ENCODE measurements at regions not wholly inside any gene's neighbourhood (a gene's known extent, or its start where the extent isn't known, plus 50 kb on each side); places are given as distances from the start of the nearest gene placed in this dataset.

DNA sequence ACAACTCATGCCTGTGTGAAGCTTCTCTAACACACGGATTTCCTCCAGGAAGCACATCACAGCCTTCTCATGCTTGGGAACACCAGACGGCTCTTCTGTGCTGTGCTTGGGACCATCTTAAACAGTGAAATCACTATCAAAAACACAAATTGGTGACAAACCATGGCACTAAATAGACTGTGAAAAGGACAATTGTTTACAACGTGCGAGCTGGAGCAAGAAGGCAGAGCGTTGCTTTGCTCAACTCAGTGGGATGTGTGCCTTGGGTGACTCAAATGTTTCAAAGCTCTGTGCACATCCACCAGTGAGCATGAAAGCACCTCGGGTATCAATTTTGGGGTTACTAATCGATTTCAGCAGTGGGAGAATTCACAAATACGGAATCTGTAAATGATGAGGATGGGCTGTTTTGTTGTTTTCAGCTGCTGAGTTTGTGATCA lies 182.4 kb upstream of the ARL4C start:
- Histone ChIP-seq H3K36me3 (ENCODE audit: control insufficient read depth in 2 of 2, insufficient read depth in 2 of 2, low read length in 2 of 2) (no peaks in the 10 kb centered on the region), H3K4me3 (ENCODE audit: low read length in 2 of 2) (no peak overlapping the region), H3K9ac (ENCODE audit: low read depth in 1 of 2, low read length in 2 of 2) (no peak overlapping the region), H3K27me3 (ENCODE audit: control insufficient read depth in 2 of 2, insufficient read depth in 2 of 2, low read length in 2 of 2) (no peaks in the 10 kb centered on the region), H3K4me1 (ENCODE audit: control insufficient read depth in 2 of 2, insufficient read depth in 2 of 2, low read length in 2 of 2) (no peaks in the 10 kb centered on the region), H3K27ac (ENCODE audit: low read depth in 2 of 2, low read length in 2 of 2) (no peak overlapping the region), H3K9me3 (ENCODE audit: control insufficient read depth in 2 of 2, low read length in 2 of 2) (no peaks in the 10 kb centered on the region)

DNA sequence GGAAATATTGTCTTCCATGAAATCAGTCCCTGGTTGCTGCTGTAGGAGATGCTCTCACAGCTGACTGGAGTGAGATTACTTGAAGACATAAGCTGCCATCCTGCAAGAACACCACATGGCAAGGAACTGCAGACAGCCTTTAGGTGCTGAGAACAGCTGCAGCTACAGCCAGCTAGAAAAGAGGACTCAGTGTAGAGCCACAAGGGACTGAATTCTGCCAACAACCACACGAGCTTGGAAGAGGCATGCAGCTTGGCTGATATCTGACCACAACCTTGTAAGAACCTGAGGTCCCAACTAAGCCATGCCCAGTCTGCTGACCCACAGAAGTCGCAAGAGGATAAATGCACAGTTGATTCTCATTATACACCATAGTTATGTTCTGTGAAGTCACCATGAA lies 181.8 kb upstream of the ARL4C start:
- Histone ChIP-seq H3K4me3 (ENCODE audit: low read length in 2 of 2) (no peak overlapping the region), H3K9ac (ENCODE audit: low read depth in 1 of 2, low read length in 2 of 2) (no peak overlapping the region), H3K27me3 (ENCODE audit: control insufficient read depth in 2 of 2, insufficient read depth in 2 of 2, low read length in 2 of 2) (peaks cover 0 to 2% of the 10 kb centered on the region in 2 donors), H3K4me1 (ENCODE audit: control insufficient read depth in 2 of 2, insufficient read depth in 2 of 2, low read length in 2 of 2) (no peaks in the 10 kb centered on the region), H3K36me3 (ENCODE audit: control insufficient read depth in 2 of 2, insufficient read depth in 2 of 2, low read length in 2 of 2) (no peaks in the 10 kb centered on the region), H3K9me3 (ENCODE audit: control insufficient read depth in 2 of 2, low read length in 2 of 2) (no peaks in the 10 kb centered on the region), H3K27ac (ENCODE audit: low read depth in 2 of 2, low read length in 2 of 2) (no peak overlapping the region)

DNA sequence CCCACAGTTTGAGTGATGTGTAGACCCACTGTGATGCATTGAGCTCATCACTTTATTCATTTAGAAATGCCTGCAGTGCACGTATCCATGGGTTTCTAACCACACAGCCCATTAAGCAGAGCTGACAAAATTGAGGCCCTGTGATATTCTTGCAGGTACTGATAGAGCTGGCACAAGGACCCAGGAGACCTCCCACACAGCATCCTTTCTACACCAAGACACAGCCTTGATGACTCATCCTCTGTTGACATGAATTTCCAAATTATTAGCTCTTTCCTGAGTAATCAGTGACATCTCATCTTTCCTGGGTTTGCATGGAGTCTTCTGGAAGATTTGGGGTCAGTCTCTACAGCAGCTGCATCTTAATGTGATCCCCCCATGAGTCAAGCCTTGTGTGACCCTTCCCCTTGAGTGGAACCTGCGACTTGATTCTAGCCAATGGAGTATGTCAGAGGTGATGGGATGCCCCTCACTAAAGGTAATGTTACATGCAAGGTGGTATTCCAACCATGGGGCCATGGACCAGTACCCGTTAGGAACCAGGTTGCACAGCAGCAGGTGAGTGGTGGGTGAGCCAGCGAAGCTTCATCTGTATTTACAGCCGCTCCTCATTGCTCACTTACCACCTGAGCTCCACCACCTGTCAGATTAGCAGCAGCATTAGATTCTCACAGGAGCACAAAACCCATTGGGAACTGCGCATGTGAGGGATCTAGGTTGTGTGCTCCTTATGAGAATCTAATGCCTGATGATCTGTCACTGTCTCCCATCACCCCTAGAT lies 181.1 kb upstream of the ARL4C start:
- Histone ChIP-seq H3K27me3 (ENCODE audit: control insufficient read depth in 2 of 2, insufficient read depth in 2 of 2, low read length in 2 of 2) (peaks cover 0 to 2% of the 10 kb centered on the region in 2 donors), H3K9ac (ENCODE audit: low read depth in 1 of 2, low read length in 2 of 2) (no peak overlapping the region), H3K36me3 (ENCODE audit: control insufficient read depth in 2 of 2, insufficient read depth in 2 of 2, low read length in 2 of 2) (no peaks in the 10 kb centered on the region), H3K27ac (ENCODE audit: low read depth in 2 of 2, low read length in 2 of 2) (no peak overlapping the region), H3K4me1 (ENCODE audit: control insufficient read depth in 2 of 2, insufficient read depth in 2 of 2, low read length in 2 of 2) (no peaks in the 10 kb centered on the region), H3K9me3 (ENCODE audit: control insufficient read depth in 2 of 2, low read length in 2 of 2) (no peaks in the 10 kb centered on the region), H3K4me3 (ENCODE audit: low read length in 2 of 2) (no peak overlapping the region)

DNA sequence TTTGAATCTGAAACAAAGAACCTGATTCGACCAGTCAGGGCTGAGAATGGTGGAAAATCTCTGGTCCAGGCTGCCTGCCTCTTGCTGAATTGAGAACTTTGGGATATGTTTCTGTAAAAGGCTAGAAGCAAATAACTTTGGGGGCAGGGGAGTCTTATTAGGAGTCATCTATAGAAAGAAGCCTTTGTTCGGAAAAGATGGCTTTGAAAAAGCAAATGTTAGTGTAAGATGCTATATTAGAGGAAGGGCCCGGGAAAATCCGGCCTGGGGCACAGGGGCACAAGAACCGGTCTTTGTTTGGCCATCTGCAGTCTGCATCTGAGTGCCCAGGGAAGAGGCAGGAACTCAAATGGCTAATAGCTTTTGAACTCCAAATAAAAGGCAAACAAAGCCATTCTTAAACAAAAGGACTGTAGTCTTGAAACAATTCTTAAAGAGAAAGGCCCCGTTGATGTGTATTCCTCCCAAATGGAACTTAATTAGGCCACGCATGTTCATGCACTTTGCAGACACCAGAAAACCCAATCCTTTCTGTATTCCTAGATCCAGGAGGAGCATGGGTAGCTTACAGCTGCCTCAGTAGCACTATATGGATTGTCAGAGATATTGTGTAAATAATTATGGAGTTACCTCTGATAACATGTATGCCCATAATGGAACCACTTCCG lies 180.0 kb upstream of the ARL4C start:
- Histone ChIP-seq H3K36me3 (ENCODE audit: control insufficient read depth in 2 of 2, insufficient read depth in 2 of 2, low read length in 2 of 2) (no peaks in the 10 kb centered on the region), H3K9me3 (ENCODE audit: control insufficient read depth in 2 of 2, low read length in 2 of 2) (no peaks in the 10 kb centered on the region), H3K27ac (ENCODE audit: low read depth in 2 of 2, low read length in 2 of 2) (no peak overlapping the region), H3K27me3 (ENCODE audit: control insufficient read depth in 2 of 2, insufficient read depth in 2 of 2, low read length in 2 of 2) (peaks cover 0 to 2% of the 10 kb centered on the region in 2 donors), H3K4me3 (ENCODE audit: low read length in 2 of 2) (no peak overlapping the region), H3K9ac (ENCODE audit: low read depth in 1 of 2, low read length in 2 of 2) (no peak overlapping the region), H3K4me1 (ENCODE audit: control insufficient read depth in 2 of 2, insufficient read depth in 2 of 2, low read length in 2 of 2) (no peaks in the 10 kb centered on the region)

DNA sequence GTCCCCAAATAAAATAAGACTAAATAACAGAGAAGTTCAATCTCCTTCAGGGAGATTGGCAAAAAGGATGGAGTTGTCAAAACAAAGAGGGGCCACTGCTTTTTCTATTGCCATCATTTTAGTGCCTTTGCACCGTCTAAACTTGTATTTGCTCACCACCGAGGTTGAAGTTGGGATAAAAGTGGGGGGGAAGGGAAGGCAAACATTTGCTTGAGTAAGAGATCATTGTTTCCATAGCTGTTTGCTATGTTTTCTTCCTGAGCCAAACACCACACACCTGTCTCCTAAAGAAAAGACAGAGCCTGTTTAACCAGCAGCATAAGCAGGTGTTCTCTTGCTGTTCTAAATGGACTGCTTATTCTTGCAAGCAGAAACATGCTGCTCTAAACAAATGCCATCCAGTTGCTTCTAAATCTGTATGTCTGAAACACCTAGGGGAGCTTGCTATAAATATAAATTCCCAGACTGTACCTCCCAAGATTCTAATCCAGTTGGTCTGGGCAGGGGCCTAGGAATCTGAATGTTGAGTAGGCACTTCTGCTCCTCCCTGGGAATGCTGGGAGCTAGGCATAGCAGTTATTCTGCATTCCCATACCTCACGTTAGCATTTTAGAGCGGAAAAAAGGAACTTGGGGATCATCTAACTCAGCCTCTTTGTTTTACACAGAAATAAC lies 179.4 kb upstream of the ARL4C start:
- no peak overlapping the region for H3K27ac ChIP-seq (ENCODE audit: low read depth in 2 of 2, low read length in 2 of 2)
- no peak overlapping the region for H3K9ac ChIP-seq (ENCODE audit: low read depth in 1 of 2, low read length in 2 of 2)
- peaks cover 0 to 2% of the 10 kb centered on the region in 2 donors for H3K27me3 ChIP-seq (ENCODE audit: control insufficient read depth in 2 of 2, insufficient read depth in 2 of 2, low read length in 2 of 2)
- no peaks in the 10 kb centered on the region for H3K9me3 ChIP-seq (ENCODE audit: control insufficient read depth in 2 of 2, low read length in 2 of 2)
- no peak overlapping the region for H3K4me3 ChIP-seq (ENCODE audit: low read length in 2 of 2)
- H3K36me3 ChIP-seq (ENCODE audit: control insufficient read depth in 2 of 2, insufficient read depth in 2 of 2, low read length in 2 of 2), result no peaks in the 10 kb centered on the region
- H3K4me1 ChIP-seq (ENCODE audit: control insufficient read depth in 2 of 2, insufficient read depth in 2 of 2, low read length in 2 of 2), result no peaks in the 10 kb centered on the region

DNA sequence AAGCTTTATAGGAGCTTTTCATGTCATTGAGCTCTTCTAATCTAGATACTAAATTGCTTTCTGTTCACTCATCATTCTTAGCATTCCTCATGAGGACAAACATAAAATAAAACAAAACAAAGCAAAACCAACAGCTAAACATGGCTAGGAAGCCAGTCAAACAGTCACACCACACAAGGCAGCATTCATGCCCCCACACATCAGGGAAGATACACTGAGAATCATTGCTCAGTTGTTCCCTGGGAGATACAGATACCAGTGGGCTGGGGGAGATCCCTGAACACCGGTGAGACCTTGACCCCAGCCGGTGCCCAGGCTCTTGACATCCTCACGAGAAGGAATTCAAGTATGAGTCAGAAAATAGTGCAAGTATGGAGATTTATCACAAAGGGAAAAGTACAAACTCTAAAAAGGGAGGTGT lies 177.9 kb upstream of the ARL4C start:
- Histone ChIP-seq H3K27ac (ENCODE audit: low read depth in 2 of 2, low read length in 2 of 2) (no peak overlapping the region), H3K9me3 (ENCODE audit: control insufficient read depth in 2 of 2, low read length in 2 of 2) (no peaks in the 10 kb centered on the region), H3K9ac (ENCODE audit: low read depth in 1 of 2, low read length in 2 of 2) (no peak overlapping the region), H3K4me1 (ENCODE audit: control insufficient read depth in 2 of 2, insufficient read depth in 2 of 2, low read length in 2 of 2) (no peaks in the 10 kb centered on the region), H3K27me3 (ENCODE audit: control insufficient read depth in 2 of 2, insufficient read depth in 2 of 2, low read length in 2 of 2) (peaks cover 0 to 2% of the 10 kb centered on the region in 2 donors), H3K4me3 (ENCODE audit: low read length in 2 of 2) (no peak overlapping the region), H3K36me3 (ENCODE audit: control insufficient read depth in 2 of 2, insufficient read depth in 2 of 2, low read length in 2 of 2) (no peaks in the 10 kb centered on the region)

DNA sequence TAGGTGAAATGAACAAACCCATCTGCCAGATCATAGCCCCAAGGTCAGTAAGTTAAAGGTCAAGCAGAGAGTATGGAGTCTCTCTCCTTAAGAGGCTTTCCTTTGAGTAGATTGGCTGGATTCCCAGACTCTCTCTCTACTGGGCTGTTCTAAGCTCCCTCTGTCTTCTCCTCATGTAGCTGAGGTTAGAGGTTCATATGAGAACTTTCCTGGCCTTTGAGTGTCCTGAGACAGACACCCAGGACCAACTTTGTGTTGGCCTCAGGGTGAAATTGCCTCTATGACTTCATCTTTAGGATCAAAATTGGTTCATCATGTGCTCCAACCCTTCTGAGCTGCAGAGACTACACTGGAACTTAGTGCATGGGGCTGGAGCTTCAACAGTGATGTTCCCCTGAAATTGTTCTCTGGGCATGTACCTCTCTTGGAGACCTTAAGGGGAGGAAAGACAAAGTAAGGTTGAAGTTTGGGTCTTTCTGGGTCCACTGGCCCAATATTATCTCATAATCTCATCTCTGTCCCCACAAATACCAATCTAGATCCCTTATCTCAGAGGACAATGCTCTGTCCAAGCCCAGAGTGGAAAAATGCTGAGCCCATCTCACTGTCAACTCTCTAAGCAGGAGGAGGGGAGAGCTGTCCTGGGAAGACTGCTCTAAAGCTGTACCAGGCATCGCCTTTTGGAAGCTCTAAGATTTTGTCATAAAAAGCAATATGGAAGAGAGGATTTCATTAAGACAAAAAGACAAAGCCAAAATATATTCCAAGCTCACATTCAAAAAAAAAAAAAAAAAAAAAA lies 177.3 kb upstream of the ARL4C start:
- no peak overlapping the region for H3K27ac ChIP-seq (ENCODE audit: low read depth in 2 of 2, low read length in 2 of 2)
- H3K9ac ChIP-seq (ENCODE audit: low read depth in 1 of 2, low read length in 2 of 2), result no peak overlapping the region
- no peaks in the 10 kb centered on the region for H3K4me1 ChIP-seq (ENCODE audit: control insufficient read depth in 2 of 2, insufficient read depth in 2 of 2, low read length in 2 of 2)
- H3K9me3 ChIP-seq (ENCODE audit: control insufficient read depth in 2 of 2, low read length in 2 of 2), result no peaks in the 10 kb centered on the region
- peaks cover 0 to 2% of the 10 kb centered on the region in 2 donors for H3K27me3 ChIP-seq (ENCODE audit: control insufficient read depth in 2 of 2, insufficient read depth in 2 of 2, low read length in 2 of 2)
- no peaks in the 10 kb centered on the region for H3K36me3 ChIP-seq (ENCODE audit: control insufficient read depth in 2 of 2, insufficient read depth in 2 of 2, low read length in 2 of 2)
- no peak overlapping the region for H3K4me3 ChIP-seq (ENCODE audit: low read length in 2 of 2)

DNA sequence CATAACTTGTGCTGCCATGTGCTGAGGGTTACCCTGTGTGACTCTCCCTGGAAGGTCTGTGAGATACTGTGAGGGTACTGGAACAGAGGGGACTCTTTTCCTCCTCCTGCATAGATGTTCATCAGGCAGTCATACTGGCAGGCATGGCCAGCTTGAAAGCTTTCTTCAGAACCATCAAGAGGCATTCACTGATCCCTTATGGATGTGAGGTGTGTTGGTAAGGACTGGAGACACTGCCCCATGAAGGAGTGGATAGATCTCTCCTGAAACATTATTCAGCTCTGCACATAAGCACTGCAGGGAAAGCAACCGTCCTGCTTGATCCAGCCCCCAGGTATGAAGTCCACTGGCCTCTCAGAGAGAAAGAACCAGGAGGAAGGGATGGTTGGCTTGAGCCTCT lies 176.6 kb upstream of the ARL4C start:
- H3K27me3 ChIP-seq (ENCODE audit: control insufficient read depth in 2 of 2, insufficient read depth in 2 of 2, low read length in 2 of 2), result peaks cover 0 to 2% of the 10 kb centered on the region in 2 donors
- no peaks in the 10 kb centered on the region for H3K36me3 ChIP-seq (ENCODE audit: control insufficient read depth in 2 of 2, insufficient read depth in 2 of 2, low read length in 2 of 2)
- H3K9ac ChIP-seq (ENCODE audit: low read depth in 1 of 2, low read length in 2 of 2), result no peak overlapping the region
- H3K27ac ChIP-seq (ENCODE audit: low read depth in 2 of 2, low read length in 2 of 2), result no peak overlapping the region
- H3K9me3 ChIP-seq (ENCODE audit: control insufficient read depth in 2 of 2, low read length in 2 of 2), result no peaks in the 10 kb centered on the region
- H3K4me3 ChIP-seq (ENCODE audit: low read length in 2 of 2), result no peak overlapping the region
- H3K4me1 ChIP-seq (ENCODE audit: control insufficient read depth in 2 of 2, insufficient read depth in 2 of 2, low read length in 2 of 2), result no peaks in the 10 kb centered on the region

DNA sequence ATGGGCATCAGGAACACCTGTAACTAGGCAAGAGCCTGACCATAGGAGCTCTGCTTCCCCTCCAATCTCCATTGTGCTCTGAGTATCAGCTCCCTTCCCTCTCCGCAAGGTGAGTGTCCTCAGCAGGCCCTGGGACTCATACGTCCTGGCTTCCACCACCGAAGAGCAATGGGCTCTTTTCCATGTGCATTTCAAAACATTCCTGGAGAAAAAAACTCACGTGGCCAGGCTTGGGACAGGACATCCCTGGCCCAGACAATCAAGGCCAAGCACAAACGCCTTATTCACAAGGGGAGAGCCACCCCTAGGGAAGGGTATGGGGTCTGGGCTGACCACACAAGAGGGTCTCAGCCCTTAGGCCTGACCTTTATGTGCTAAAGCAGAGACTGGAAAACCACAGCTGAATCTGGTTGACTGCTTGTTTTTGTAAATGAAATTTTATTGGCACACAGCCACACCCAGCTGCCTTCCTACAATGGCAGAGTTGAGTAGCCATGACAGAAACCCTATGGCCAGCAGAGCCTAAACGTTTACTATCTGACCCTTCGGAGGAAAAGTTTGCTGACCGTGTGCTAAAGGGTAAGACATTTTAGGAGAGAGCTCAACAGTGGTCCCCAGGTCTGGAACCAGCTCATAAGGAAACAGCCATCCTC lies 175.7 kb upstream of the ARL4C start:
- Histone ChIP-seq H3K4me1 (ENCODE audit: control insufficient read depth in 2 of 2, insufficient read depth in 2 of 2, low read length in 2 of 2) (no peaks in the 10 kb centered on the region), H3K27me3 (ENCODE audit: control insufficient read depth in 2 of 2, insufficient read depth in 2 of 2, low read length in 2 of 2) (peaks cover 0 to 2% of the 10 kb centered on the region in 2 donors), H3K4me3 (ENCODE audit: low read length in 2 of 2) (no peak overlapping the region), H3K36me3 (ENCODE audit: control insufficient read depth in 2 of 2, insufficient read depth in 2 of 2, low read length in 2 of 2) (no peaks in the 10 kb centered on the region), H3K9ac (ENCODE audit: low read depth in 1 of 2, low read length in 2 of 2) (no peak overlapping the region), H3K27ac (ENCODE audit: low read depth in 2 of 2, low read length in 2 of 2) (no peak overlapping the region), H3K9me3 (ENCODE audit: control insufficient read depth in 2 of 2, low read length in 2 of 2) (no peaks in the 10 kb centered on the region)
